ENCODE measurements at regions not wholly inside any gene's neighbourhood (a gene's known extent, or its start where the extent isn't known, plus 50 kb on each side); places are given as distances from the start of the nearest gene placed in this dataset.

DNA sequence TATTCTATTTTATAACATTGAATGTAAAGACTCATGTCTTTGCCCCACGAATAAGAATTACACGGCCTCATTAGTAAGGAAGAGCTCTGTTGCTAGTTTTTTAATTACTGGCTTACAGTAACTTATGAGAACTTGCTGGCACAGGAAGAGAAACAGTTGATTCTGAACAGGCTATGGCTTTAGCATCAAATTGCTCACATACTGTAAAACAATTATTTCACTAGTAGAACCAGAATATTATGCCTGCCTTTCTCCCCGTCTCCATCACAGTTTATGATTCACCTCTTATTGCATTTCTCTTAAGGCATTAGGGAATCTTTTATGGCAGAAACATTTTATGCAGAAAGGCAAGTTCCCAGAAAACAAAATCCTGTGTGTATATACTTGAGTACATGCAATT is 126.1 kb downstream of the SPRY1 start:
- Histone ChIP-seq H3K4me3 (ENCODE audit: low read length) (no peak overlapping the region), H3K4me2 (ENCODE audit: low read length) (no peak overlapping the region), H3K27me3 (ENCODE audit: insufficient read depth, low read depth, low read length) (no peaks in the 10 kb centered on the region), H3K79me2 (replicated peaks; ENCODE audit: insufficient read depth, low read length) (no peaks in the 10 kb centered on the region), H3K27ac (ENCODE audit: low read length) (no peak overlapping the region), H3K9me2 (ENCODE audit: insufficient read depth, low read length) (no peaks in the 10 kb centered on the region), H3K36me3 (ENCODE audit: insufficient read depth, low read length) (no peaks in the 10 kb centered on the region), H3K9me3 (ENCODE audit: low read length) (no peaks in the 10 kb centered on the region), H4K20me1 (ENCODE audit: insufficient read depth) (no peaks in the 10 kb centered on the region), H3K9ac (ENCODE audit: low read length) (no peak overlapping the region), H3F3A (ENCODE audit: insufficient read depth, low read length, poor library complexity, severe bottlenecking) (no peaks in the 10 kb centered on the region), H2AFZ (ENCODE audit: low read depth, low read length) (no peak overlapping the region)
- TF ChIP-seq POLR2AphosphoS5 (IDR thresholded peaks at IDR 0.05) = no peak
- no peak for TF ChIP-seq EP300 (conservative IDR thresholded peaks at IDR 0.05; ENCODE audit: poor library complexity, severe bottlenecking)
- no peak for TF ChIP-seq EZH2 (IDR thresholded peaks at IDR 0.05; ENCODE audit: borderline replicate concordance, insufficient read depth, low read length, poor library complexity, severe bottlenecking)
- TF ChIP-seq SMC3 (conservative IDR thresholded peaks at IDR 0.05; ENCODE audit: poor library complexity) = no peak

- Histone ChIP-seq H3K9me3 (ENCODE audit: low read length) (no peaks in the 10 kb centered on the region), H3K79me2 (replicated peaks; ENCODE audit: insufficient read depth, low read length) (no peaks in the 10 kb centered on the region), H2AFZ (ENCODE audit: low read depth, low read length) (no peak overlapping the region), H3K27ac (ENCODE audit: low read length) (no peak overlapping the region), H3K4me2 (ENCODE audit: low read length) (no peak overlapping the region), H4K20me1 (ENCODE audit: insufficient read depth) (no peaks in the 10 kb centered on the region), H3K27me3 (ENCODE audit: insufficient read depth, low read depth, low read length) (no peaks in the 10 kb centered on the region), H3K36me3 (ENCODE audit: insufficient read depth, low read length) (no peaks in the 10 kb centered on the region), H3F3A (ENCODE audit: insufficient read depth, low read length, poor library complexity, severe bottlenecking) (no peaks in the 10 kb centered on the region), H3K9me2 (ENCODE audit: insufficient read depth, low read length) (no peaks in the 10 kb centered on the region), H3K9ac (ENCODE audit: low read length) (no peak overlapping the region), H3K4me3 (ENCODE audit: low read length) (no peak overlapping the region)
- TF ChIP-seq EZH2 (IDR thresholded peaks at IDR 0.05; ENCODE audit: borderline replicate concordance, insufficient read depth, low read length, poor library complexity, severe bottlenecking) (no peak), MXI1 (conservative IDR thresholded peaks at IDR 0.05; ENCODE audit: poor library complexity, severe bottlenecking) (no peak), SMC3 (conservative IDR thresholded peaks at IDR 0.05; ENCODE audit: poor library complexity) (no peak), CTCF (IDR thresholded peaks at IDR 0.05; ENCODE audit: poor library complexity, severe bottlenecking) (no peak), RAD21 (conservative IDR thresholded peaks at IDR 0.05) (no peak), TAF1 (IDR thresholded peaks at IDR 0.05; ENCODE audit: low read depth) (no peak), EP300 (conservative IDR thresholded peaks at IDR 0.05; ENCODE audit: poor library complexity, severe bottlenecking) (no peak), POLR2AphosphoS5 (IDR thresholded peaks at IDR 0.05) (no peak)
- TF ChIP-seq, protein P1, sequence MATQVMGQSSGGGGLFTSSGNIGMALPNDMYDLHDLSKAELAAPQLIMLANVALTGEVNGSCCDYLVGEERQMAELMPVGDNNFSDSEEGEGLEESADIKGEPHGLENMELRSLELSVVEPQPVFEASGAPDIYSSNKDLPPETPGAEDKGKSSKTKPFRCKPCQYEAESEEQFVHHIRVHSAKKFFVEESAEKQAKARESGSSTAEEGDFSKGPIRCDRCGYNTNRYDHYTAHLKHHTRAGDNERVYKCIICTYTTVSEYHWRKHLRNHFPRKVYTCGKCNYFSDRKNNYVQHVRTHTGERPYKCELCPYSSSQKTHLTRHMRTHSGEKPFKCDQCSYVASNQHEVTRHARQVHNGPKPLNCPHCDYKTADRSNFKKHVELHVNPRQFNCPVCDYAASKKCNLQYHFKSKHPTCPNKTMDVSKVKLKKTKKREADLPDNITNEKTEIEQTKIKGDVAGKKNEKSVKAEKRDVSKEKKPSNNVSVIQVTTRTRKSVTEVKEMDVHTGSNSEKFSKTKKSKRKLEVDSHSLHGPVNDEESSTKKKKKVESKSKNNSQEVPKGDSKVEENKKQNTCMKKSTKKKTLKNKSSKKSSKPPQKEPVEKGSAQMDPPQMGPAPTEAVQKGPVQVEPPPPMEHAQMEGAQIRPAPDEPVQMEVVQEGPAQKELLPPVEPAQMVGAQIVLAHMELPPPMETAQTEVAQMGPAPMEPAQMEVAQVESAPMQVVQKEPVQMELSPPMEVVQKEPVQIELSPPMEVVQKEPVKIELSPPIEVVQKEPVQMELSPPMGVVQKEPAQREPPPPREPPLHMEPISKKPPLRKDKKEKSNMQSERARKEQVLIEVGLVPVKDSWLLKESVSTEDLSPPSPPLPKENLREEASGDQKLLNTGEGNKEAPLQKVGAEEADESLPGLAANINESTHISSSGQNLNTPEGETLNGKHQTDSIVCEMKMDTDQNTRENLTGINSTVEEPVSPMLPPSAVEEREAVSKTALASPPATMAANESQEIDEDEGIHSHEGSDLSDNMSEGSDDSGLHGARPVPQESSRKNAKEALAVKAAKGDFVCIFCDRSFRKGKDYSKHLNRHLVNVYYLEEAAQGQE (IDR thresholded peaks at IDR 0.05; ENCODE audit: borderline replicate concordance) = no peak
Measured at GRCh38 chr4:123524958-123525628, 128.5 kb downstream of the SPRY1 start.

All from neural cell (in vitro differentiated cells).